SK-N-SH (cell line): ENCODE measurements at regions not wholly inside any gene's neighbourhood (a gene's known extent, or its start where the extent isn't known, plus 50 kb on each side); places are given as distances from the start of the nearest gene placed in this dataset.

Experiments
- CTCF ChIA-PET: fragments of 300-600, 350-600 bp; formaldehyde crosslinking; extraction: SDS; loops from one replicate; lab custom pipeline; 2021; lab: Yijun Ruan, JAX
- POLR2A ChIA-PET: fragments of 350-600 bp; sonication (Branson Sonifier 250); formaldehyde crosslinking; extraction: SDS; loops from one replicate; lab custom pipeline; 2020; ENCODE audit warnings: antibody characterized with exemption, inconsistent platforms; lab: Yijun Ruan, JAX
- DNase-seq: peaks from one replicate; pipeline ENCODE4 v3.0.0; 2012
- H2AFZ ChIP-seq: fragments of 200-600 bp; sonication (generic); 2 replicates; pipeline ENCODE4 v1.8.1; 2016; ENCODE audit warnings: antibody characterized with exemption, mild to moderate bottlenecking, low read depth
- H3F3A ChIP-seq: fragments of 200-600 bp; sonication (generic); replicated peaks from 2 replicates; pipeline ENCODE3; 2016; ENCODE audit warnings: antibody characterized with exemption, mild to moderate bottlenecking; ENCODE audit not compliant: insufficient read depth
- H3K27ac ChIP-seq, 2 experiments: fragments of 200-500 bp in 1 of 2; fragments of 200-600 bp in 1 of 2; sonication (Bioruptor generic) in 1 of 2; sonication (generic), shearing (Covaris generic) in 1 of 2; 2 replicates each; pipeline versions ENCODE4 v1.5.1 to v1.6.1; 2014 to 2016; ENCODE audit warnings: low read depth in 2 of 2, inconsistent platforms in 1 of 2, low read length in 1 of 2, mild to moderate bottlenecking in 1 of 2, mixed read lengths in 1 of 2
- H3K27me3 ChIP-seq: fragments of 200-600 bp; sonication (generic), shearing (Covaris generic); 2 replicates; pipeline ENCODE4 v1.6.1; 2016; ENCODE audit warnings: mixed run types; ENCODE audit not compliant: insufficient read depth
- H3K36me3 ChIP-seq, 2 experiments: fragments of 200-500 bp in 1 of 2; fragments of 200-600 bp in 1 of 2; sonication (Bioruptor generic) in 1 of 2; sonication (generic) in 1 of 2; replicated peaks in 1 of 2; 2 replicates each; pipeline versions ENCODE3 to v1.5.1; 2014 to 2016; ENCODE audit warnings: low read length in 1 of 2, mild to moderate bottlenecking in 1 of 2; ENCODE audit not compliant: insufficient read depth in 2 of 2, control insufficient read depth in 1 of 2
- H3K4me1 ChIP-seq, 2 experiments: fragments of 200-500 bp in 1 of 2; fragments of 200-600 bp in 1 of 2; sonication (Bioruptor generic) in 1 of 2; sonication (generic), shearing (Covaris generic) in 1 of 2; 2 replicates each; pipeline versions ENCODE4 v1.5.1 to v1.6.1; 2014 to 2016; ENCODE audit warnings: low read depth in 1 of 2, low read length in 1 of 2, mixed run types in 1 of 2; ENCODE audit not compliant: insufficient read depth in 2 of 2, control insufficient read depth in 1 of 2
- H3K4me2 ChIP-seq: fragments of 200-600 bp; sonication (generic), shearing (Covaris generic); 2 replicates; pipeline ENCODE4 v1.6.1; 2017; ENCODE audit warnings: mixed run types
- H3K4me3 ChIP-seq, 2 experiments: fragments of 200-500 bp in 1 of 2; fragments of 200-600 bp in 1 of 2; sonication (Bioruptor generic) in 1 of 2; sonication (generic), shearing (Covaris generic) in 1 of 2; 2 replicates each; pipeline versions ENCODE4 v1.5.1 to v1.8.1; 2014 to 2016; ENCODE audit warnings: low read depth in 2 of 2, inconsistent platforms in 1 of 2, low read length in 1 of 2, mild to moderate bottlenecking in 1 of 2, mixed read lengths in 1 of 2, moderate library complexity in 1 of 2
- H3K79me2 ChIP-seq: fragments of 200-600 bp; sonication (generic); 2 replicates; pipeline ENCODE4 v1.8.1; 2017; ENCODE audit warnings: mild to moderate bottlenecking; ENCODE audit not compliant: insufficient read depth
- H3K9ac ChIP-seq: fragments of 200-600 bp; sonication (generic); 2 replicates; pipeline ENCODE4 v1.6.1; 2017; ENCODE audit warnings: mixed run types
- H3K9me2 ChIP-seq: fragments of 200-600 bp; sonication (generic); 2 replicates; pipeline ENCODE4 v1.6.1; 2017; ENCODE audit warnings: mixed run types
- H3K9me3 ChIP-seq: fragments of 200-600 bp; sonication (generic); 2 replicates; pipeline ENCODE4 v1.6.1; 2017; ENCODE audit warnings: mixed run types, mild to moderate bottlenecking, moderate library complexity
- H4K20me1 ChIP-seq: fragments of 200-600 bp; sonication (generic); 2 replicates; pipeline ENCODE4 v1.6.1; 2017; ENCODE audit warnings: mild to moderate bottlenecking, mixed run types; ENCODE audit not compliant: insufficient read depth
- CHD2 ChIP-seq: fragments of 150-350 bp; IDR thresholded peaks from 2 replicates; pipeline ENCODE4 v1.6.1; 2018; ENCODE audit warnings: low read length; ENCODE audit not compliant: partially characterized antibody
- CTCF ChIP-seq: fragments of 200-600 bp; sonication (generic); IDR thresholded peaks from 2 replicates; pipeline ENCODE4 v1.6.1; 2017; ENCODE audit warnings: antibody characterized with exemption, mild to moderate bottlenecking, moderate library complexity
- ELF1 ChIP-seq: IDR thresholded peaks from 2 replicates; pipeline ENCODE4 v1.4.0; 2012
- EZH2phosphoT487 ChIP-seq: fragments of 200-600 bp; sonication (generic); IDR thresholded peaks from 2 replicates; pipeline ENCODE4 v1.6.1; 2017; ENCODE audit warnings: low read depth, mixed run types, mild to moderate bottlenecking, antibody characterized with exemption, moderate library complexity, borderline replicate concordance
- FOSL2 ChIP-seq: IDR thresholded peaks from 2 replicates; pipeline ENCODE4 v1.4.0; 2012; ENCODE audit warnings: low read depth, mild to moderate bottlenecking, moderate library complexity, borderline replicate concordance
- FOXJ3 ChIP-seq: sonication (generic); formaldehyde crosslinking; IDR thresholded peaks from 2 replicates; pipeline ENCODE4 v1.5.1; 2020; ENCODE audit warnings: mild to moderate bottlenecking, missing genetic modification reagents
- FOXM1 ChIP-seq: IDR thresholded peaks from 2 replicates; pipeline ENCODE4 v1.4.0; 2012; ENCODE audit warnings: low read depth, mild to moderate bottlenecking
- GATA2 ChIP-seq: sonication (generic); formaldehyde crosslinking; IDR thresholded peaks from 2 replicates; pipeline ENCODE4 v1.5.0; 2020; ENCODE audit warnings: mild to moderate bottlenecking, missing genetic modification reagents
- JUND ChIP-seq: IDR thresholded peaks from 2 replicates; pipeline ENCODE4 v1.4.0; 2012
- MEF2A ChIP-seq: IDR thresholded peaks from 2 replicates; pipeline ENCODE4 v1.4.0; 2012; ENCODE audit warnings: low read depth, borderline replicate concordance
- NFIC ChIP-seq: IDR thresholded peaks from 2 replicates; pipeline ENCODE4 v1.4.0; 2012; ENCODE audit warnings: borderline replicate concordance
- POLR2AphosphoS5 ChIP-seq: IDR thresholded peaks from 2 replicates; pipeline ENCODE4 v1.6.1; 2012; ENCODE audit warnings: low read depth, low read length
- RAD21 ChIP-seq: IDR thresholded peaks from 2 replicates; pipeline ENCODE4 v1.6.1; 2012; ENCODE audit warnings: mild to moderate bottlenecking, low read length
- RCOR1 ChIP-seq: fragments of 150-350 bp; IDR thresholded peaks from 2 replicates; pipeline ENCODE4 v1.6.1; 2017; ENCODE audit warnings: antibody characterized with exemption, low read length
- RXRA ChIP-seq: IDR thresholded peaks from 2 replicates; pipeline ENCODE4 v1.4.0; 2012; ENCODE audit warnings: low read depth, mild to moderate bottlenecking, borderline replicate concordance
- SMC3 ChIP-seq: IDR thresholded peaks from 2 replicates; pipeline ENCODE4 v1.6.1; 2012; ENCODE audit warnings: low read depth, low read length, improper control_type of control experiment
- TCF12 ChIP-seq: IDR thresholded peaks from 2 replicates; pipeline ENCODE4 v1.4.0; 2012
- TEAD4 ChIP-seq: IDR thresholded peaks from 2 replicates; pipeline ENCODE4 v1.4.0; 2012; ENCODE audit warnings: mild to moderate bottlenecking, borderline replicate concordance; ENCODE audit not compliant: insufficient read depth
- YY1 ChIP-seq: IDR thresholded peaks from 2 replicates; pipeline ENCODE4 v1.4.0; 2012; ENCODE audit warnings: low read depth, mild to moderate bottlenecking
- WGBS: methylation state at CpG from one replicate; pipeline ENCODE4 v1.1.6; 2017; ENCODE audit warnings: low lambda C conversion rate; 5-methylcytosine and 5-hydroxymethylcytosine counted together
- TF ChIP-seq, protein P1 (sequence below): IDR thresholded peaks from 2 replicates; pipeline ENCODE4 v1.4.0; 2012; ENCODE audit warnings: low read depth
- TF ChIP-seq, protein P2 (sequence below): IDR thresholded peaks from 2 replicates; pipeline ENCODE4 v1.6.1; 2012; ENCODE audit warnings: mild to moderate bottlenecking, low read depth, low read length, moderate library complexity

DNA sequence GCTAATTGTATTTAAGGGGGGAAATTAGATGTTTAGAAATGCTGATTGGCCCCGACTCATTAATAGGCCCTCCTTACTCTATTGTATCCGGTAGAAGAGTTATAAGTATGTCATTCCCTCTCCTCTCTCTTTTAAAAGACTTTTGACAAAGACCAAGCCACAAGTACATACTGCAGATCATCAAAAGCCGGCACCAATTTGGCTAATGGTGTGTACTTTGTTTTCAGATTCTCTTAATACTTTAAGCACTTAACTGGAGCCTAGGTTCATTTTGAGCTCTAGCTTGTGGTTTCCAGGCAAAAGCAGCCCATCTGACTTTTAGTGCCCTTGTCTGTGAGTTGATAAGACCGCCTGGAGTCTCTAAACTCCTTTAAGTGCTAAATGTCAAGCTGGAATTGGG is 210.0 kb upstream of the LYZL1 start:
- Histone ChIP-seq H3F3A (no peaks in the 10 kb centered on the region), H3K79me2 (no peaks in the 10 kb centered on the region), H3K4me3 (no peak overlapping the region), H3K9me2 (no peaks in the 10 kb centered on the region), H3K4me1 (peaks cover 0 to 12% of the 10 kb centered on the region in 2 experiments; a peak in 1 of 4 replicates), H2AFZ (no peak overlapping the region), H3K36me3 (no peaks in the 10 kb centered on the region), H3K27me3 (no peaks in the 10 kb centered on the region), H3K27ac (peak overlapping the region in 1 of 2 experiments; percentile 39; a peak in 1 of 4 replicates), H3K4me2 (no peak overlapping the region)
- whole genome bisulfite sequencing, result 30% methylated on average over 4 of the region's 4 CpGs
- POLR2A ChIA-PET, result no interaction called here
- no peak for TF ChIP-seq EZH2phosphoT487
- TF ChIP-seq SMC3, result no peak
- no peak for TF ChIP-seq CTCF
- TF ChIP-seq TCF12, result no peak
- no peak for TF ChIP-seq CHD2
- TF ChIP-seq RCOR1, result no peak
- TF ChIP-seq JUND, result no peak
- TF ChIP-seq TEAD4, result no peak
- TF ChIP-seq NFIC, result no peak
- no peak for TF ChIP-seq POLR2AphosphoS5
- TF ChIP-seq, protein P1, sequence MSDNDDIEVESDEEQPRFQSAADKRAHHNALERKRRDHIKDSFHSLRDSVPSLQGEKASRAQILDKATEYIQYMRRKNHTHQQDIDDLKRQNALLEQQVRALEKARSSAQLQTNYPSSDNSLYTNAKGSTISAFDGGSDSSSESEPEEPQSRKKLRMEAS, result no peak
- no peak for TF ChIP-seq FOSL2
- TF ChIP-seq ELF1, result no peak
- TF ChIP-seq RAD21, result no peak
- no peak for TF ChIP-seq GATA2 (CRISPR knock-in tag)
- TF ChIP-seq YY1, result no peak
- no peak for TF ChIP-seq FOXJ3 (CRISPR knock-in tag)
- TF ChIP-seq, all 33 proteins: peak for 0
- CTCF ChIA-PET, result interaction anchor here (1.1 to 1.6 kb wide), 2 partner anchors 10 to 415 kb away, joined by 3 to 5 read pairs; no protein-coding TSS in a partner anchor
- peak; percentile 14 for DNase-seq
- no peak overlapping the region for H3K9ac ChIP-seq
- H4K20me1 ChIP-seq, result no peaks in the 10 kb centered on the region
- no peaks in the 10 kb centered on the region for H3K9me3 ChIP-seq

DNA sequence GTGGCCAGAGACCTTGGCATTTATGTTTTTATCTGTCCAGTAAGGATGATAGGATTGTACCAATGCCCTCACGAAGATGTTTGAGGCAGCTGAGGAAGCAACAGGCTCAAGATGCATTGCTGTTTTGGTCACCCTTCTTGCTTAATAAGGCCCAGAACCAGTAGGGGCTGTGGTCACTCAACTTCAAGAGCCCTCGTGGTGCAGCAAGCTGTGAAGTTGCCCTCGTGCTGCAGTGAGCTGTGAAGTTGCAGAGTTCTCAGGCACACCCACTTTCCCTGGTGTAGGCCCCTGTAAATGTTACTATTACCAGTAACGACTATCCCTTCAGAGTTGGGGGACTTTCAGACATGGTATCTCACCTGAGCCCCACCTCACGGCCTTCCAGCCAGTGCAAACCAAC is 207.6 kb upstream of the LYZL1 start:
- H2AFZ ChIP-seq, result no peak overlapping the region
- TF ChIP-seq RAD21, result no peak
- no peak for TF ChIP-seq CTCF
- TF ChIP-seq SMC3, result no peak
- TF ChIP-seq EZH2phosphoT487, result no peak
- no peak for TF ChIP-seq YY1
- no peak for TF ChIP-seq RXRA
- TF ChIP-seq TEAD4, result no peak
- TF ChIP-seq POLR2AphosphoS5, result no peak
- TF ChIP-seq MEF2A, result no peak
- no peak for TF ChIP-seq TCF12
- TF ChIP-seq FOXM1, result no peak
- TF ChIP-seq RCOR1, result no peak
- TF ChIP-seq, protein P2, sequence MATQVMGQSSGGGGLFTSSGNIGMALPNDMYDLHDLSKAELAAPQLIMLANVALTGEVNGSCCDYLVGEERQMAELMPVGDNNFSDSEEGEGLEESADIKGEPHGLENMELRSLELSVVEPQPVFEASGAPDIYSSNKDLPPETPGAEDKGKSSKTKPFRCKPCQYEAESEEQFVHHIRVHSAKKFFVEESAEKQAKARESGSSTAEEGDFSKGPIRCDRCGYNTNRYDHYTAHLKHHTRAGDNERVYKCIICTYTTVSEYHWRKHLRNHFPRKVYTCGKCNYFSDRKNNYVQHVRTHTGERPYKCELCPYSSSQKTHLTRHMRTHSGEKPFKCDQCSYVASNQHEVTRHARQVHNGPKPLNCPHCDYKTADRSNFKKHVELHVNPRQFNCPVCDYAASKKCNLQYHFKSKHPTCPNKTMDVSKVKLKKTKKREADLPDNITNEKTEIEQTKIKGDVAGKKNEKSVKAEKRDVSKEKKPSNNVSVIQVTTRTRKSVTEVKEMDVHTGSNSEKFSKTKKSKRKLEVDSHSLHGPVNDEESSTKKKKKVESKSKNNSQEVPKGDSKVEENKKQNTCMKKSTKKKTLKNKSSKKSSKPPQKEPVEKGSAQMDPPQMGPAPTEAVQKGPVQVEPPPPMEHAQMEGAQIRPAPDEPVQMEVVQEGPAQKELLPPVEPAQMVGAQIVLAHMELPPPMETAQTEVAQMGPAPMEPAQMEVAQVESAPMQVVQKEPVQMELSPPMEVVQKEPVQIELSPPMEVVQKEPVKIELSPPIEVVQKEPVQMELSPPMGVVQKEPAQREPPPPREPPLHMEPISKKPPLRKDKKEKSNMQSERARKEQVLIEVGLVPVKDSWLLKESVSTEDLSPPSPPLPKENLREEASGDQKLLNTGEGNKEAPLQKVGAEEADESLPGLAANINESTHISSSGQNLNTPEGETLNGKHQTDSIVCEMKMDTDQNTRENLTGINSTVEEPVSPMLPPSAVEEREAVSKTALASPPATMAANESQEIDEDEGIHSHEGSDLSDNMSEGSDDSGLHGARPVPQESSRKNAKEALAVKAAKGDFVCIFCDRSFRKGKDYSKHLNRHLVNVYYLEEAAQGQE, result no peak
- no peaks in the 10 kb centered on the region; the same call in 1 of the 2 replicates for H3K27me3 ChIP-seq
- H3K27ac ChIP-seq, result no peak overlapping the region; a peak in 1 of 4 replicates
- no peaks in the 10 kb centered on the region for H4K20me1 ChIP-seq
- no peaks in the 10 kb centered on the region for H3K9me2 ChIP-seq
- ChIA-PET POLR2A (no interaction called here), CTCF (interaction anchor here (1.4 kb wide), 1 partner anchor 18 kb away, joined by 3 read pairs; no protein-coding TSS in a partner anchor)
- peaks cover 0 to 12% of the 10 kb centered on the region in 2 experiments; a peak in 1 of 4 replicates for H3K4me1 ChIP-seq
- no peak overlapping the region for H3K4me2 ChIP-seq
- H3K79me2 ChIP-seq, result no peaks in the 10 kb centered on the region
- H3K36me3 ChIP-seq, result no peaks in the 10 kb centered on the region
- no peaks in the 10 kb centered on the region for H3F3A ChIP-seq
- H3K9me3 ChIP-seq, result no peaks in the 10 kb centered on the region
- DNase-seq, result no peak
- 51% methylated on average over 4 of the region's 5 CpGs for WGBS
- no peak overlapping the region for H3K9ac ChIP-seq
- H3K4me3 ChIP-seq, result no peak overlapping the region
